Esophagus muscularis mucosa (tissue), 3 donors: ENCODE measurements at regions not wholly inside any gene's neighbourhood (a gene's known extent, or its start where the extent isn't known, plus 50 kb on each side); places are given as distances from the start of the nearest gene placed in this dataset.

Source experiments
- POLR2AphosphoS5 ChIP-seq, 2 donors: sonication (generic); formaldehyde crosslinking; IDR thresholded peaks; one replicate each; pipeline ENCODE4 v1.6.1; 2017; ENCODE audit warnings: antibody characterized with exemption in 2 of 2
- TF ChIP-seq, protein P1 (sequence below), 3 experiments: fragments of 200-600 bp in 2 of 3; fragments of 450-650 bp in 1 of 3; sonication (generic) in 2 of 3; IDR thresholded peaks; one replicate each; pipeline ENCODE4 v1.5.1; 2017 to 2019; ENCODE audit warnings: antibody characterized with exemption in 3 of 3, mild to moderate bottlenecking in 2 of 3, moderate library complexity in 1 of 3

DNA sequence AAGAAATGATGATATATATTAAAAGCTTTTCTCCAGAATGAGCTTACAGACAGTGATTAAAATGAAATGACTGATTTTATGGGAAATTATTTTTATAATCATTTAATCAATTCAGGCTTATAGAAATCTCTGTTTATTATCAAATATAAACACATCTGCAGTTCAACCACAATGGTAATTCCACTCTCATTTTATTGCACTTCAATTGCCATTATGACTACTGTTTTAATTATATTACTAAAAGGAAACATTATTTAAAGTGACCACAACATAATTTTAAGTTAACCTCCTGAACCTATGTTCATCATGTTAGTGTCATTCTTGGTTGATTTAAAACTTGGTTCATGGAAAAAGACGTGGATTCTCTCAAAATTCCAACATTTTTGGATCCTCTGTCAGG is 536.3 kb downstream of the SLC6A15 start:
- TF ChIP-seq POLR2AphosphoS5 (IDR thresholded peaks at IDR 0.05) = no peak
- TF ChIP-seq, protein P1, sequence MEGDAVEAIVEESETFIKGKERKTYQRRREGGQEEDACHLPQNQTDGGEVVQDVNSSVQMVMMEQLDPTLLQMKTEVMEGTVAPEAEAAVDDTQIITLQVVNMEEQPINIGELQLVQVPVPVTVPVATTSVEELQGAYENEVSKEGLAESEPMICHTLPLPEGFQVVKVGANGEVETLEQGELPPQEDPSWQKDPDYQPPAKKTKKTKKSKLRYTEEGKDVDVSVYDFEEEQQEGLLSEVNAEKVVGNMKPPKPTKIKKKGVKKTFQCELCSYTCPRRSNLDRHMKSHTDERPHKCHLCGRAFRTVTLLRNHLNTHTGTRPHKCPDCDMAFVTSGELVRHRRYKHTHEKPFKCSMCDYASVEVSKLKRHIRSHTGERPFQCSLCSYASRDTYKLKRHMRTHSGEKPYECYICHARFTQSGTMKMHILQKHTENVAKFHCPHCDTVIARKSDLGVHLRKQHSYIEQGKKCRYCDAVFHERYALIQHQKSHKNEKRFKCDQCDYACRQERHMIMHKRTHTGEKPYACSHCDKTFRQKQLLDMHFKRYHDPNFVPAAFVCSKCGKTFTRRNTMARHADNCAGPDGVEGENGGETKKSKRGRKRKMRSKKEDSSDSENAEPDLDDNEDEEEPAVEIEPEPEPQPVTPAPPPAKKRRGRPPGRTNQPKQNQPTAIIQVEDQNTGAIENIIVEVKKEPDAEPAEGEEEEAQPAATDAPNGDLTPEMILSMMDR (IDR thresholded peaks at IDR 0.05) = no peak
